Stomach (tissue), 8 donors: ENCODE measurements at regions not wholly inside any gene's neighbourhood (a gene's known extent, or its start where the extent isn't known, plus 50 kb on each side); places are given as distances from the start of the nearest gene placed in this dataset.
"Not testable (repeated sequence)": the region's sequence is repeated elsewhere in the genome, so short reads cannot be mapped to it uniquely, and the experiment has no call there.

Experiments used
- DNase-seq, 2 donors: peaks; one replicate each; pipeline versions ENCODE4 v3.0.0 to v3.0.0-alpha.2; 2013 to 2019
- H3K27ac ChIP-seq, 5 donors: fragments of 200-600 bp in 4 of 5; sonication (generic) in 4 of 5; one replicate each; pipeline ENCODE4 v1.5.1; 2013 to 2019; ENCODE audit warnings: mild to moderate bottlenecking in 1 of 5, moderate library complexity in 1 of 5
- H3K27me3 ChIP-seq, 3 donors: fragments of 200-600 bp; sonication (generic); one replicate each; pipeline ENCODE4 v1.5.1; 2017 to 2019; ENCODE audit warnings: mixed run types in 1 of 3
- H3K36me3 ChIP-seq, 4 donors: fragments of 200-600 bp; sonication (generic); 1 replicate in 3 of 4; 2 replicates in 1 of 4; pipeline ENCODE4 v1.5.1; 2016 to 2019
- H3K4me1 ChIP-seq, 4 donors: fragments of 200-600 bp; sonication (generic); one replicate each; pipeline ENCODE4 v1.5.1; 2016 to 2019
- H3K4me3 ChIP-seq, 4 donors: fragments of 200-600 bp; sonication (generic) in 3 of 4; one replicate each; pipeline ENCODE4 v1.5.1; 2016 to 2019; ENCODE audit warnings: mild to moderate bottlenecking in 1 of 4
- H3K9me3 ChIP-seq, 4 donors: fragments of 200-600 bp; sonication (generic); one replicate each; pipeline ENCODE4 v1.5.1; 2016 to 2019
- EP300 ChIP-seq: sonication (generic); formaldehyde crosslinking; IDR thresholded peaks from one replicate; pipeline ENCODE4 v1.6.1; 2017; ENCODE audit warnings: antibody characterized with exemption
- POLR2A ChIP-seq, 4 donors: fragments of 450-650 bp; IDR thresholded peaks; one replicate each; pipeline ENCODE4 v1.6.1; 2016; ENCODE audit warnings: antibody characterized with exemption in 4 of 4, control low read depth in 2 of 4, mild to moderate bottlenecking in 1 of 4, moderate library complexity in 1 of 4
- POLR2AphosphoS5 ChIP-seq, 3 donors: sonication (generic); formaldehyde crosslinking; IDR thresholded peaks; one replicate each; pipeline ENCODE4 v1.6.1; 2016; ENCODE audit warnings: antibody characterized with exemption in 3 of 3
- WGBS, 5 donors: extraction: QIAGEN DNeasy Blood & Tissue Kit in 3 of 5; methylation state at CpG; one replicate each; pipeline versions ENCODE4 v1.1.5 to v1.1.7; 2013 to 2018; 5-methylcytosine and 5-hydroxymethylcytosine counted together
- intact Hi-C: fragments of 100-400 bp; cut with DNase I; formaldehyde crosslinking; loops from one replicate; pipeline ENCODE4 v1.15.1; 2023; ENCODE audit warnings: low total_unique reads
- TF ChIP-seq, protein P1 (sequence below), 7 experiments: fragments of 450-650 bp in 4 of 7; fragments of 200-600 bp in 3 of 7; sonication (generic) in 3 of 7; IDR thresholded peaks; one replicate each; pipeline ENCODE4 v1.5.1; 2016 to 2019; ENCODE audit warnings: antibody characterized with exemption in 7 of 7, control low read depth in 2 of 7, mild to moderate bottlenecking in 1 of 7
- donor health status: healthy with polysubstance abuse.
- donor health status: Bipolar disorder and iron deficiency.
- donor health status: healthy.

DNA sequence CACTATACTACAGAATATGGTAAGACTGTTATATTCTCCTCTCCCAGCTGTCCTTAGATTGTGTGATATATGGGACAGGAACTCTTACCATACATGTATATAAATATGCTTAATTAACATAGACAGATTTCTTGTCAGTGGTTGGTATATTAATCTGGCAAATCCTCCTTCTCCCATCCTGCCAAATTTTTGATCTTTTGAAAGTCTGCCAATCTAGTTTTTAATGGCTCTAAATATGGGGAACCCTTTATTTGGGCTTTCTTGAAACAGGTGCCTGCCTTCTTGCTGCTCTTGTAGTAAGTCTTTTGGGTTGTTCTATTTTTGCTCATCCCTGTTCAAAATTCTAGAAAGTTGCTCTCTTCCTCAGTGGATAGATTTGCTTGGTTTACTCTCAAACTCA is 63.5 kb downstream of the SPATA31D1 start:
- H3K4me3 ChIP-seq: no peak overlapping the region
- TF ChIP-seq EP300: no peak
- no peak for TF ChIP-seq POLR2AphosphoS5 (IDR thresholded peaks at IDR 0.05)
- TF ChIP-seq, protein P1, sequence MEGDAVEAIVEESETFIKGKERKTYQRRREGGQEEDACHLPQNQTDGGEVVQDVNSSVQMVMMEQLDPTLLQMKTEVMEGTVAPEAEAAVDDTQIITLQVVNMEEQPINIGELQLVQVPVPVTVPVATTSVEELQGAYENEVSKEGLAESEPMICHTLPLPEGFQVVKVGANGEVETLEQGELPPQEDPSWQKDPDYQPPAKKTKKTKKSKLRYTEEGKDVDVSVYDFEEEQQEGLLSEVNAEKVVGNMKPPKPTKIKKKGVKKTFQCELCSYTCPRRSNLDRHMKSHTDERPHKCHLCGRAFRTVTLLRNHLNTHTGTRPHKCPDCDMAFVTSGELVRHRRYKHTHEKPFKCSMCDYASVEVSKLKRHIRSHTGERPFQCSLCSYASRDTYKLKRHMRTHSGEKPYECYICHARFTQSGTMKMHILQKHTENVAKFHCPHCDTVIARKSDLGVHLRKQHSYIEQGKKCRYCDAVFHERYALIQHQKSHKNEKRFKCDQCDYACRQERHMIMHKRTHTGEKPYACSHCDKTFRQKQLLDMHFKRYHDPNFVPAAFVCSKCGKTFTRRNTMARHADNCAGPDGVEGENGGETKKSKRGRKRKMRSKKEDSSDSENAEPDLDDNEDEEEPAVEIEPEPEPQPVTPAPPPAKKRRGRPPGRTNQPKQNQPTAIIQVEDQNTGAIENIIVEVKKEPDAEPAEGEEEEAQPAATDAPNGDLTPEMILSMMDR (IDR thresholded peaks at IDR 0.05): no peak
- TF ChIP-seq POLR2A (IDR thresholded peaks at IDR 0.05): no peak
- H3K36me3 ChIP-seq: no peaks in the 10 kb centered on the region
- H3K27me3 ChIP-seq: no peaks in the 10 kb centered on the region
- H3K4me1 ChIP-seq: no peaks in the 10 kb centered on the region
- H3K9me3 ChIP-seq: peaks cover 0 to 3% (median 0%) of the 10 kb centered on the region in 4 donors
- no peak overlapping the region for H3K27ac ChIP-seq
- DNase-seq: no peak
- intact Hi-C loops: no loop called here

DNA sequence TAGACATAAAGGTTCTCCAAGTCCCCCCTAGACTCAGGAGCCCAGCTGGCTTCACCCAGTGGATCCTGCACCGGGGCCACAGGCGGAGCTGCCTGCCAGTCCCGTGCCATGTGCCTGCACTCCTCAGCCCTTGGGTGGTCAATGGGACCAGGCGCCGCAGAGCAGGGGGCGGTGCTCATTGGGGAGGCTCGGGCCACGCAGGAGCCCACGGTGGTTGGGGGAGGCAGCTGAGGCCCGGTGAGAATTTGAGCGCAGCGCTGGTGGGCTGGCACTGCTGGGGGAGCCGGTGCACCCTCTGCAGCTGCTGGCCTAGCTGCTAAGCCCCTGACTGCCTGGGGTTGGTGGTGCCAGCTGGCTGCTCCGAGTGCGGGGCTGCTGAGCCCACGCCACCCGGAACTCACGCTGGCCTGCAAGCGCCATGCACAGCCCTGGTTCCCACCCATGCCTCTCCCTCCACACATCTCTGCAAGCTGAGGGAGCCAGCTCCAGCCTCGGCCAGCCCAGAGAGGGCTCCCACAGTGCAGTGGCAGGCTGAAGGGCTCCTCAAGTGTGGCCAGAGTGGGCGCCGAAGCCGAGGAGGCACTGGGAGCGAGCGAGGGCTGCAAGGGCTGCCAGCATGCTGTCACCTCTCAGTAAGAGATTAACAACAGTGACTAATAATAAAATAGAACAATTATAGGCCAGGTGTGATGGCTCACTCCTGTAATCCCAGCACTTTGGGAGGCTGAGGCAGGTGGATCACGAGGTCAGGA is 65.9 kb downstream of the SPATA31D1 start:
- Histone ChIP-seq H3K36me3 (no peaks in the 10 kb centered on the region), H3K9me3 (peaks cover 0 to 3% (median 0%) of the 10 kb centered on the region in 4 donors), H3K27ac (no peak overlapping the region), H3K4me3 (no peak overlapping the region), H3K4me1 (no peaks in the 10 kb centered on the region), H3K27me3 (no peaks in the 10 kb centered on the region)
- WGBS, 5 donors: 94 to 97% (median 96%) methylated on average over 15 to 26 of the region's 26 CpGs
- intact Hi-C loops: no loop called here
- DNase-seq: no peak
- TF ChIP-seq POLR2AphosphoS5 (IDR thresholded peaks at IDR 0.05) (no peak), POLR2A (IDR thresholded peaks at IDR 0.05) (no peak), EP300 (no peak)
- TF ChIP-seq, protein P1 (IDR thresholded peaks at IDR 0.05): no peak

DNA sequence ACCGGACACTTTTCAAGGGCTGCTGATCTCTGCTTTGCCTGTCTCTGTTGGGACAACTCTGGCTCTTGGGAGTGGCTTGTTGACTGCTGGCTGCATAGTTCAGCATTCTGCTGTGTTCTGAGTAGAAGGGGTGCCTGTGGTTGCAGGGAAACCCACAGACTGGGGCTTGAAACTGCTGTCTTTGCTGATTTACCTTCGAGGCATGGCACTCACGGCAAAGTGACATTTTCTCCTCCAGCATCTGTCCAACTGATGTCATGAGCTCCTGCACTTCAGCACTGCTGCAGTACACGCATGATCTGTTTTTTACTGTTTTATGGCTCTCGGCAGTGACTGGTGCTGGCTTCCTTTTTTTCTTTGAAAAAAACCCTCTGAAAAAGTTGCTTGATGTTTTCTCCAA is 69.2 kb downstream of the SPATA31D1 start:
- TF ChIP-seq, protein P1 (IDR thresholded peaks at IDR 0.05): no peak
- TF ChIP-seq EP300: no peak
- no peak for TF ChIP-seq POLR2A (IDR thresholded peaks at IDR 0.05)
- no peak for TF ChIP-seq POLR2AphosphoS5 (IDR thresholded peaks at IDR 0.05)
- no peaks in the 10 kb centered on the region for H3K27me3 ChIP-seq
- H3K4me1 ChIP-seq: no peaks in the 10 kb centered on the region
- peaks cover 0 to 3% (median 0%) of the 10 kb centered on the region in 4 donors for H3K9me3 ChIP-seq
- no peak overlapping the region for H3K27ac ChIP-seq
- intact Hi-C loops: no loop called here
- 69 to 76% (median 73%) methylated on average over 5 of the region's 5 CpGs for WGBS, 5 donors
- no peak overlapping the region for H3K4me3 ChIP-seq
- DNase-seq: no peak
- H3K36me3 ChIP-seq: no peaks in the 10 kb centered on the region

DNA sequence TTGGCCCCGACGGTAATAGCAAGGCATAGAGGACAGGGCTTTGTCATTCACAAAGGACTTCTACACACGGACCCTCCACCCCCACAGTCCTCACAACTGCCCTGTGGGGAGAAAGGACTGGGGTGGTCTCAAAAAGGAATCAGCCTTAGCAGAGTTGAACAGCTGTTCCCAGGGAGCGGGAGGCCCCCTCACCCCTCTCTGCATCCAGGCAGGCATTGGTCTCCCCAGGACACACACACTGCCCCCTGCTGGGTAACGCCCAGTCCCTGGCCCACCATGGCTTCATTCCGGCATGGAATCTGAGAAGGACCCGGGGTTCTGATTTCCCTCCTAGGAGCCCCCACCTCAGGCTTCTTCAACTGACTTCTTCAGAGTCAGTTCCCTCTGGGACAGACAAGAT is 73.2 kb downstream of the SPATA31D1 start:
- DNase-seq, intact Hi-C loops, H3K27me3 ChIP-seq, H3K36me3 ChIP-seq, H3K9me3 ChIP-seq, H3K27ac ChIP-seq, H3K4me3 ChIP-seq, H3K4me1 ChIP-seq: not testable (repeated sequence)
- 79 to 92% (median 84%) methylated on average over 7 of the region's 7 CpGs for WGBS, 5 donors

DNA sequence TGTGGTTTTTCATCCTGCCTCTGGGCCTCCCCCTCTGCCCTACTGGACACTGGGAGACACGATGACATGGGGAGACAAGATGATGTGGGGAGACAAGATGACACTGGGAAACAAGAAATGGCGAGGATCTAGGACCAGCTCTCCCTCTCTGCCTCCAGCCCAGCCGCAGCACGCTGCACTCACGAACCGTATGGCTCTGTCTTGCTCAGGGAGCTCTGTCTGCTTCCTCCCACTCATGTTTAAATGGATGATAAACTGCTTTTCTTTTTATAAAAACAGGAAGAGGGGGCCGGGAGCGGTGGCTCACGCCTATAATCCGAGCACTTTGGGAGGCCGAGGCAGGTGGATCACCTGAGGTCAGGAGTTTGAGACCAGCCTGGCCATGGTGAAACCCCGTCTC is 73.7 kb downstream of the SPATA31D1 start:
- intact Hi-C loops: no loop called here
- 81 to 95% (median 86%) methylated on average over 12 of the region's 12 CpGs for WGBS, 5 donors
- Histone ChIP-seq H3K36me3 (no peaks in the 10 kb centered on the region), H3K27ac (no peak overlapping the region), H3K27me3 (no peaks in the 10 kb centered on the region), H3K4me3 (no peak overlapping the region), H3K9me3 (no peaks in the 10 kb centered on the region), H3K4me1 (no peaks in the 10 kb centered on the region)
- DNase-seq: no peak
- TF ChIP-seq, protein P1 (IDR thresholded peaks at IDR 0.05): no peak
- no peak for TF ChIP-seq POLR2A (IDR thresholded peaks at IDR 0.05)
- no peak for TF ChIP-seq EP300
- no peak for TF ChIP-seq POLR2AphosphoS5 (IDR thresholded peaks at IDR 0.05)
